ENCODE measurements at regions not wholly inside any gene's neighbourhood (a gene's known extent, or its start where the extent isn't known, plus 50 kb on each side); places are given as distances from the start of the nearest gene placed in this dataset.
"Not testable (repeated sequence)": the region's sequence is repeated elsewhere in the genome, so short reads cannot be mapped to it uniquely, and the experiment has no call there.

- no peak for DNase-seq (ENCODE audit: low spot score)
These were observed 783.1 kb downstream of the GBE1 start for GRCh38 chr3:80978216-80978969.

GRCh38 chr3:80970292-80970691, 791.2 kb downstream of the GBE1 start:
- DNase-seq (ENCODE audit: low spot score) = no peak

GRCh38 chr3:80929576-80929975, 831.9 kb downstream of the GBE1 start:
- DNase-seq (ENCODE audit: low spot score) = no peak

- DNase-seq (ENCODE audit: low spot score) = no peak
These were observed 846.6 kb downstream of the GBE1 start for GRCh38 chr3:80914854-80915253.

GRCh38 chr3:80898211-80898610, 863.2 kb downstream of the GBE1 start:
- no peak for DNase-seq (ENCODE audit: low spot score)

GRCh38 chr3:80897005-80897404, 864.4 kb downstream of the GBE1 start:
- not testable (repeated sequence) for DNase-seq (ENCODE audit: low spot score)

- DNase-seq (ENCODE audit: low spot score) = no peak
These were observed 870.9 kb downstream of the GBE1 start for GRCh38 chr3:80890571-80890970.

GRCh38 chr3:80889535-80889934, 871.9 kb downstream of the GBE1 start:
- DNase-seq (ENCODE audit: low spot score) = no peak

- DNase-seq (ENCODE audit: low spot score) = no peak
These were observed 890.9 kb downstream of the GBE1 start for GRCh38 chr3:80870476-80871041.

- DNase-seq (ENCODE audit: low spot score) = no peak
These were observed 906.0 kb downstream of the GBE1 start for GRCh38 chr3:80855482-80855881.

- no peak for DNase-seq (ENCODE audit: low spot score)
These were observed 925.0 kb downstream of the GBE1 start for GRCh38 chr3:80836395-80836794.

- DNase-seq (ENCODE audit: low spot score) = no peak
These were observed 953.9 kb downstream of the GBE1 start for GRCh38 chr3:80807577-80807976.

- no peak for DNase-seq (ENCODE audit: low spot score)
These were observed 954.8 kb downstream of the GBE1 start for GRCh38 chr3:80806673-80807072.

- DNase-seq (ENCODE audit: low spot score) = no peak
These were observed 972.5 kb downstream of the GBE1 start for GRCh38 chr3:80788914-80789313.

- DNase-seq (ENCODE audit: low spot score) = no peak
These were observed 975.6 kb downstream of the GBE1 start for GRCh38 chr3:80785875-80786274.

- peak; percentile 1 for DNase-seq (ENCODE audit: low spot score)
These were observed 976.0 kb downstream of the GBE1 start for GRCh38 chr3:80785475-80785874.

GRCh38 chr3:80771085-80771484, 990.4 kb downstream of the GBE1 start:
- DNase-seq (ENCODE audit: low spot score) = peak; percentile 11

- DNase-seq (ENCODE audit: low spot score) = no peak
These were observed 991.1 kb downstream of the GBE1 start for GRCh38 chr3:80770106-80771074.

- no peak for DNase-seq (ENCODE audit: low spot score)
These were observed 991.8 kb downstream of the GBE1 start for GRCh38 chr3:80769683-80770082.

GRCh38 chr3:80767604-80768003, 993.8 kb downstream of the GBE1 start:
- no peak for DNase-seq (ENCODE audit: low spot score)

GRCh38 chr3:80754969-80755368, 987.2 kb upstream of the ROBO1 start:
- no peak for DNase-seq (ENCODE audit: low spot score)

- DNase-seq (ENCODE audit: low spot score) = no peak
These were observed 985.2 kb upstream of the ROBO1 start for GRCh38 chr3:80753021-80753420.

- no peak for DNase-seq (ENCODE audit: low spot score)
These were observed 982.8 kb upstream of the ROBO1 start for GRCh38 chr3:80750637-80751036.

All from NAMALWA (cell line).